H9 (cell line): ENCODE measurements at regions not wholly inside any gene's neighbourhood (a gene's known extent, or its start where the extent isn't known, plus 50 kb on each side); places are given as distances from the start of the nearest gene placed in this dataset.
A peak's percentile ranks its signal among the peaks of the same experiment; 100 is the strongest.

Experiments used
- DNase-seq: peaks from one replicate; pipeline ENCODE4 v3.0.0-alpha.2; 2017
- H2AFZ ChIP-seq: one replicate; pipeline ENCODE4 v1.6.1; 2013; ENCODE audit warnings: mild to moderate bottlenecking, low read length, control low read depth, moderate library complexity
- H2AK5ac ChIP-seq: 2 replicates; pipeline ENCODE4 v1.6.1; 2013; ENCODE audit warnings: low read length, control low read depth, mixed read lengths; ENCODE audit not compliant: insufficient read length
- H2BK120ac ChIP-seq: one replicate; pipeline ENCODE4 v1.6.1; 2013; ENCODE audit warnings: low read depth, mild to moderate bottlenecking, low read length, control low read depth, inconsistent platforms; ENCODE audit not compliant: poor library complexity, severe bottlenecking
- H2BK12ac ChIP-seq: 2 replicates; pipeline ENCODE4 v1.6.1; 2013; ENCODE audit warnings: low read length, control low read depth, mixed read lengths, low read depth; ENCODE audit not compliant: insufficient read length
- H2BK15ac ChIP-seq: 2 replicates; pipeline ENCODE4 v1.6.1; 2013; ENCODE audit warnings: low read depth, low read length, control low read depth
- H2BK20ac ChIP-seq: one replicate; pipeline ENCODE4 v1.6.1; 2013; ENCODE audit warnings: low read depth, mild to moderate bottlenecking, low read length, control low read depth, inconsistent platforms; ENCODE audit not compliant: poor library complexity, severe bottlenecking
- H2BK5ac ChIP-seq: 2 replicates; pipeline ENCODE4 v1.6.1; 2013; ENCODE audit warnings: low read length, control low read depth, mixed read lengths; ENCODE audit not compliant: insufficient read length
- H3K14ac ChIP-seq: 2 replicates; pipeline ENCODE4 v1.6.1; 2013; ENCODE audit warnings: low read length, control low read depth; ENCODE audit not compliant: insufficient read depth
- H3K18ac ChIP-seq: 2 replicates; pipeline ENCODE4 v1.6.1; 2013; ENCODE audit warnings: low read depth, mild to moderate bottlenecking, mixed read lengths, low read length, control low read depth; ENCODE audit not compliant: insufficient read length
- H3K23ac ChIP-seq: 2 replicates; pipeline ENCODE4 v1.6.1; 2013; ENCODE audit warnings: low read length, control low read depth, mixed read lengths, low read depth; ENCODE audit not compliant: insufficient read length
- H3K23me2 ChIP-seq: 2 replicates; pipeline ENCODE4 v1.6.1; 2013; ENCODE audit warnings: low read depth, mild to moderate bottlenecking, mixed read lengths, low read length, control low read depth; ENCODE audit not compliant: insufficient read length, poor library complexity, severe bottlenecking
- H3K27ac ChIP-seq: 2 replicates; pipeline ENCODE4 v1.5.1; 2013; ENCODE audit warnings: low read length, control low read depth, mixed read lengths, low read depth; ENCODE audit not compliant: insufficient read length
- H3K27me3 ChIP-seq: 2 replicates; pipeline ENCODE4 v1.6.1; 2013; ENCODE audit warnings: low read length, control low read depth, inconsistent platforms; ENCODE audit not compliant: insufficient read depth
- H3K4ac ChIP-seq: 2 replicates; pipeline ENCODE4 v1.6.1; 2013; ENCODE audit warnings: low read depth, mild to moderate bottlenecking, control low read depth, inconsistent platforms, low read length, moderate library complexity
- H3K4me1 ChIP-seq: 2 replicates; pipeline ENCODE4 v1.6.1; 2013; ENCODE audit warnings: low read length, control low read depth, inconsistent platforms; ENCODE audit not compliant: insufficient read depth
- H3K4me2 ChIP-seq: 2 replicates; pipeline ENCODE4 v1.6.1; 2013; ENCODE audit warnings: low read length, control low read depth, mixed read lengths; ENCODE audit not compliant: insufficient read length, insufficient read depth
- H3K56ac ChIP-seq: 2 replicates; pipeline ENCODE4 v1.6.1; 2013; ENCODE audit warnings: low read depth, mild to moderate bottlenecking, mixed read lengths, low read length, control low read depth; ENCODE audit not compliant: insufficient read length
- H3K79me1 ChIP-seq: 2 replicates; pipeline ENCODE4 v1.6.1; 2013; ENCODE audit warnings: low read depth, mild to moderate bottlenecking, moderate library complexity, low read length, control low read depth, inconsistent platforms; ENCODE audit not compliant: insufficient read depth, poor library complexity, severe bottlenecking
- H3K79me2 ChIP-seq: 2 replicates; pipeline ENCODE4 v1.6.1; 2013; ENCODE audit warnings: low read length, control low read depth, inconsistent platforms; ENCODE audit not compliant: insufficient read depth
- H3K9ac ChIP-seq: 2 replicates; pipeline ENCODE4 v1.6.1; 2013; ENCODE audit warnings: low read length, control low read depth, mixed read lengths; ENCODE audit not compliant: insufficient read length; ENCODE audit errors: extremely low read depth
- H3K9me3 ChIP-seq: one replicate; pipeline ENCODE4 v1.6.1; 2013; ENCODE audit warnings: low read depth, low read length, inconsistent platforms; ENCODE audit not compliant: control insufficient read depth
- H3T11ph ChIP-seq: one replicate; pipeline ENCODE4 v1.6.1; 2013; ENCODE audit warnings: mild to moderate bottlenecking, low read length, control low read depth, inconsistent platforms
- H4K20me1 ChIP-seq: one replicate; pipeline ENCODE4 v1.6.1; 2013; ENCODE audit not compliant: control insufficient read depth, insufficient read length, insufficient read depth
- H4K5ac ChIP-seq: 2 replicates; pipeline ENCODE4 v1.6.1; 2013; ENCODE audit warnings: low read depth, mild to moderate bottlenecking, mixed read lengths, low read length, control low read depth; ENCODE audit not compliant: insufficient read length
- H4K8ac ChIP-seq: replicated peaks from 2 replicates; pipeline ENCODE4 v1.6.1; 2013; ENCODE audit warnings: low read length, control low read depth, mixed read lengths, low read depth; ENCODE audit not compliant: insufficient read length
- H4K91ac ChIP-seq: 2 replicates; pipeline ENCODE4 v1.6.1; 2013; ENCODE audit warnings: low read depth, mild to moderate bottlenecking, moderate library complexity, mixed read lengths, low read length, control low read depth; ENCODE audit not compliant: insufficient read length
- H3K27ac Mint-ChIP-seq, 3 experiments: 2 replicates in 2 of 3; 3 replicates in 1 of 3; pipeline ENCODE4 v1.8.0; 2020 to 2021; ENCODE audit warnings: mixed read lengths in 3 of 3, mild to moderate bottlenecking in 1 of 3, moderate library complexity in 1 of 3
- H3K27me3 Mint-ChIP-seq: 2 replicates; pipeline ENCODE4 v1.8.0; 2021; ENCODE audit warnings: low read depth, mild to moderate bottlenecking, moderate library complexity, mixed read lengths
- H3K36me3 Mint-ChIP-seq, 3 experiments: 2 replicates in 2 of 3; 3 replicates in 1 of 3; pipeline ENCODE4 v1.8.0; 2020 to 2021; ENCODE audit warnings: low read depth in 3 of 3, mixed read lengths in 3 of 3; ENCODE audit not compliant: insufficient read depth in 1 of 3
- H3K4me1 Mint-ChIP-seq, 2 experiments: 2 replicates each; pipeline ENCODE4 v1.8.0; 2020; ENCODE audit warnings: mixed read lengths in 2 of 2
- H3K4me3 Mint-ChIP-seq, 2 experiments: 2 replicates in 1 of 2; 3 replicates in 1 of 2; pipeline ENCODE4 v1.8.0; 2020 to 2021; ENCODE audit warnings: mild to moderate bottlenecking in 2 of 2, mixed read lengths in 2 of 2, moderate library complexity in 1 of 2
- H3K9me3 Mint-ChIP-seq, 2 experiments: 2 replicates in 1 of 2; 3 replicates in 1 of 2; pipeline ENCODE4 v1.8.0; 2020; ENCODE audit warnings: mild to moderate bottlenecking in 2 of 2, mixed read lengths in 2 of 2, moderate library complexity in 1 of 2
- CTCF ChIP-seq: fragments of 200-600 bp; sonication (generic); conservative IDR thresholded peaks from 3 replicates; pipeline ENCODE4 v1.8.0; 2021; ENCODE audit warnings: antibody characterized with exemption, mild to moderate bottlenecking
- WGBS: extraction: QIAGEN DNeasy Blood & Tissue Kit; methylation state at CpG from one replicate; pipeline ENCODE4 v1.1.7; 2013; ENCODE audit warnings: missing lambda C conversion rate, low lambda C conversion rate, mixed read lengths; ENCODE audit not compliant: insufficient read length; ENCODE audit errors: extremely low coverage; 5-methylcytosine and 5-hydroxymethylcytosine counted together

GRCh38 chr5:52132053-52132452 is 655.7 kb upstream of the ITGA1 start:
- H3K27ac ChIP-seq = no peak overlapping the region
- Mint-ChIP-seq H3K9me3 (no peaks in the 10 kb centered on the region), H3K36me3 (no peaks in the 10 kb centered on the region), H3K27me3 (no peaks in the 10 kb centered on the region), H3K4me1 (no peaks in the 10 kb centered on the region), H3K27ac (peak overlapping the region in 1 of 3 experiments; percentile 46; a peak in 2 of 7 replicates), H3K4me3 (no peak overlapping the region)
- H4K20me1 ChIP-seq = no peaks in the 10 kb centered on the region
- no peaks in the 10 kb centered on the region for H3K79me1 ChIP-seq
- no peak overlapping the region for H2AK5ac ChIP-seq
- no peak overlapping the region for H3K18ac ChIP-seq
- no peak overlapping the region for H3K9ac ChIP-seq
- no peak for DNase-seq
- H3T11ph ChIP-seq = no peak overlapping the region
- no peak overlapping the region for H4K5ac ChIP-seq
- peak overlapping the region; percentile 82 for H3K56ac ChIP-seq
- WGBS = no CpG with 5 or more reads among the region's 3 CpGs
- no peak overlapping the region for H2BK15ac ChIP-seq
- H3K4ac ChIP-seq = no peak overlapping the region
- no peak overlapping the region for H2BK120ac ChIP-seq
- H2AFZ ChIP-seq = no peak overlapping the region
- no peak overlapping the region for H4K91ac ChIP-seq
- H2BK5ac ChIP-seq = no peak overlapping the region
- no peak overlapping the region for H4K8ac ChIP-seq
- H2BK12ac ChIP-seq = no peak overlapping the region
- H2BK20ac ChIP-seq = no peak overlapping the region
- no peaks in the 10 kb centered on the region for H3K79me2 ChIP-seq
- no peaks in the 10 kb centered on the region for H3K27me3 ChIP-seq
- no peak overlapping the region for H3K14ac ChIP-seq
- H3K4me1 ChIP-seq = no peaks in the 10 kb centered on the region
- H3K23me2 ChIP-seq = no peaks in the 10 kb centered on the region
- no peaks in the 10 kb centered on the region for H3K9me3 ChIP-seq
- TF ChIP-seq CTCF = no peak
- H3K4me2 ChIP-seq = no peak overlapping the region
- no peak overlapping the region for H3K23ac ChIP-seq
